ENCODE measurements at regions not wholly inside any gene's neighbourhood (a gene's known extent, or its start where the extent isn't known, plus 50 kb on each side); places are given as distances from the start of the nearest gene placed in this dataset.

GRCh38 chr7:113694149-113694548 lies 224.7 kb downstream of the PPP1R3A start:
- Mint-ChIP-seq H3K27me3 (ENCODE audit: low read depth, poor library complexity) (no peaks in the 10 kb centered on the region), H3K9me3 (no peaks in the 10 kb centered on the region), H3K27ac (no peak overlapping the region), H3K4me3 (no peak overlapping the region), H3K36me3 (ENCODE audit: low read depth) (no peaks in the 10 kb centered on the region), H3K4me1 (no peaks in the 10 kb centered on the region)
- no peak for DNase-seq
- no peak for TF ChIP-seq CTCF (IDR thresholded peaks at IDR 0.05)

- H3K4me1 Mint-ChIP-seq: no peaks in the 10 kb centered on the region
- H3K27ac Mint-ChIP-seq: no peak overlapping the region
- peaks cover 9% of the 10 kb centered on the region for H3K9me3 Mint-ChIP-seq
- TF ChIP-seq CTCF (IDR thresholded peaks at IDR 0.05): no peak
- no peaks in the 10 kb centered on the region for H3K27me3 Mint-ChIP-seq (ENCODE audit: low read depth, poor library complexity)
- no peak for DNase-seq
- no peaks in the 10 kb centered on the region for H3K36me3 Mint-ChIP-seq (ENCODE audit: low read depth)
- H3K4me3 Mint-ChIP-seq: no peak overlapping the region
Observed at GRCh38 chr7:113684165-113684564, 234.6 kb downstream of the PPP1R3A start.

GRCh38 chr7:113677811-113678210 lies 241.0 kb downstream of the PPP1R3A start:
- H3K27ac Mint-ChIP-seq: no peak overlapping the region
- no peaks in the 10 kb centered on the region for H3K9me3 Mint-ChIP-seq
- no peak for TF ChIP-seq CTCF (IDR thresholded peaks at IDR 0.05)

GRCh38 chr7:113664867-113665266 lies 253.9 kb downstream of the PPP1R3A start:
- Mint-ChIP-seq H3K36me3 (ENCODE audit: low read depth) (no peaks in the 10 kb centered on the region), H3K27me3 (ENCODE audit: low read depth, poor library complexity) (peaks cover 4% of the 10 kb centered on the region), H3K4me3 (no peak overlapping the region), H3K9me3 (peaks cover 15% of the 10 kb centered on the region), H3K4me1 (no peaks in the 10 kb centered on the region), H3K27ac (no peak overlapping the region)
- DNase-seq: no peak
- no peak for TF ChIP-seq CTCF (IDR thresholded peaks at IDR 0.05)

More at GRCh38 chr7:113677811-113678210, 241.0 kb downstream of the PPP1R3A start:
- Mint-ChIP-seq H3K27me3 (ENCODE audit: low read depth, poor library complexity) (no peaks in the 10 kb centered on the region), H3K4me3 (no peak overlapping the region), H3K4me1 (no peaks in the 10 kb centered on the region), H3K36me3 (ENCODE audit: low read depth) (no peaks in the 10 kb centered on the region)
- DNase-seq: no peak

GRCh38 chr7:113659416-113659815 lies 259.4 kb downstream of the PPP1R3A start:
- Mint-ChIP-seq H3K27ac (no peak overlapping the region), H3K9me3 (no peaks in the 10 kb centered on the region), H3K4me1 (no peaks in the 10 kb centered on the region), H3K36me3 (ENCODE audit: low read depth) (no peaks in the 10 kb centered on the region), H3K4me3 (no peak overlapping the region), H3K27me3 (ENCODE audit: low read depth, poor library complexity) (no peaks in the 10 kb centered on the region)
- no peak for TF ChIP-seq CTCF (IDR thresholded peaks at IDR 0.05)
- no peak for DNase-seq

- Mint-ChIP-seq H3K9me3 (no peaks in the 10 kb centered on the region), H3K27me3 (ENCODE audit: low read depth, poor library complexity) (no peaks in the 10 kb centered on the region), H3K4me3 (no peak overlapping the region)
Observed at GRCh38 chr7:113657603-113658002, 261.2 kb downstream of the PPP1R3A start.

More at GRCh38 chr7:113657603-113658002, 261.2 kb downstream of the PPP1R3A start:
- no peak for DNase-seq
- TF ChIP-seq CTCF (IDR thresholded peaks at IDR 0.05): no peak
- Mint-ChIP-seq H3K27ac (no peak overlapping the region), H3K36me3 (ENCODE audit: low read depth) (no peaks in the 10 kb centered on the region), H3K4me1 (no peaks in the 10 kb centered on the region)

Data from nephron progenitor cell (in vitro differentiated cells).